Endothelial cell of umbilical vein (primary cell): ENCODE measurements at regions not wholly inside any gene's neighbourhood (a gene's known extent, or its start where the extent isn't known, plus 50 kb on each side); places are given as distances from the start of the nearest gene placed in this dataset.

Experiments
- BruUV-seq: library from RNA; stranded (reverse); fragments of 400-500 nt; replicated peaks from 2 replicates; lab custom pipeline; 2021; lab: Mats Ljungman, UMichigan
- CTCF ChIA-PET: fragments of 300-600, 350-600 bp; sonication (Branson Sonifier 250); formaldehyde crosslinking; loops from one replicate; lab custom pipeline; 2021; ENCODE audit warnings: antibody characterized with exemption, inconsistent platforms; lab: Charles Lee
- POLR2A ChIA-PET: fragments of 300-600, 350-600 bp; sonication (Branson Sonifier 250); formaldehyde crosslinking; loops from one replicate; lab custom pipeline; 2021; ENCODE audit warnings: antibody characterized with exemption, inconsistent platforms; lab: Charles Lee
- DNase-seq: peaks from one replicate; pipeline ENCODE4 v3.0.0-alpha.2; 2011; ENCODE audit warnings: low read depth, low spot score
- FAIRE-seq: peaks from 2 replicates; lab custom pipeline; 2011; peaks lifted over from hg19 to GRCh38; lab: Jason Lieb, UNC
- H2AFZ ChIP-seq: 2 replicates; pipeline ENCODE4 v1.6.0; 2012; ENCODE audit warnings: low read depth, low read length, control low read depth, inconsistent platforms
- H3K27ac ChIP-seq: 2 replicates; pipeline ENCODE4 v1.5.1; 2011; ENCODE audit warnings: low read depth, mild to moderate bottlenecking, control low read depth, low read length, moderate library complexity; ENCODE audit not compliant: insufficient read depth
- H3K27me3 ChIP-seq, 2 experiments: 2 replicates each; pipeline versions ENCODE4 v1.6.0 to v1.6.1; 2011; ENCODE audit warnings: low read length in 2 of 2, mixed read lengths in 1 of 2; ENCODE audit not compliant: control insufficient read depth in 2 of 2, insufficient read depth in 2 of 2
- H3K36me3 ChIP-seq, 2 experiments: 2 replicates in 1 of 2; 3 replicates in 1 of 2; pipeline ENCODE4 v1.5.1; 2011; ENCODE audit warnings: low read length in 2 of 2, mild to moderate bottlenecking in 1 of 2, moderate library complexity in 1 of 2; ENCODE audit not compliant: control insufficient read depth in 2 of 2, insufficient read depth in 2 of 2; ENCODE audit errors: extremely low read depth in 1 of 2
- H3K4me1 ChIP-seq: 3 replicates; pipeline ENCODE4 v1.5.1; 2011; ENCODE audit warnings: mild to moderate bottlenecking, low read length; ENCODE audit not compliant: control insufficient read depth, insufficient read depth; ENCODE audit errors: extremely low read depth
- H3K4me2 ChIP-seq: 2 replicates; pipeline ENCODE4 v1.6.1; 2011; ENCODE audit warnings: low read length, control low read depth, mixed read lengths; ENCODE audit not compliant: insufficient read depth
- H3K4me3 ChIP-seq, 3 experiments: fragments of 200-600 bp in 1 of 3; sonication (generic), shearing (Covaris generic) in 1 of 3; replicated peaks in 1 of 3; 2 replicates each; pipeline ENCODE4 v1.5.1; 2011 to 2016; ENCODE audit warnings: control low read depth in 3 of 3, low read length in 3 of 3, mild to moderate bottlenecking in 2 of 3, inconsistent platforms in 1 of 3, low read depth in 1 of 3, moderate library complexity in 1 of 3; ENCODE audit not compliant: insufficient read depth in 1 of 3
- H3K79me2 ChIP-seq: 2 replicates; pipeline ENCODE4 v1.6.0; 2012; ENCODE audit warnings: low read length, inconsistent platforms; ENCODE audit not compliant: control insufficient read depth, insufficient read depth
- H3K9ac ChIP-seq: replicated peaks from 2 replicates; pipeline ENCODE3; 2011; ENCODE audit warnings: low read length, control low read depth; ENCODE audit not compliant: insufficient read depth; ENCODE audit errors: extremely low read depth
- H3K9me1 ChIP-seq: replicated peaks from 3 replicates; pipeline ENCODE4 v1.6.0; 2011; ENCODE audit warnings: mild to moderate bottlenecking, low read length; ENCODE audit not compliant: control insufficient read depth, insufficient read depth; ENCODE audit errors: extremely low read depth
- H3K9me3 ChIP-seq: replicated peaks from 2 replicates; pipeline ENCODE4 v1.5.1; 2012; ENCODE audit warnings: low read length, inconsistent platforms; ENCODE audit not compliant: control insufficient read depth, insufficient read depth
- H4K20me1 ChIP-seq: replicated peaks from 2 replicates; pipeline ENCODE3; 2011; ENCODE audit warnings: mild to moderate bottlenecking, low read length; ENCODE audit not compliant: control insufficient read depth, insufficient read depth; ENCODE audit errors: extremely low read depth
- CTCF ChIP-seq, 2 donors: IDR thresholded peaks; 1 replicate in 1 of 2; 2 replicates in 1 of 2; pipeline ENCODE4 v1.5.1; 2011; ENCODE audit warnings: low read length in 2 of 2, mild to moderate bottlenecking in 2 of 2, moderate library complexity in 2 of 2, control low read depth in 1 of 2, inconsistent platforms in 1 of 2, low read depth in 1 of 2; ENCODE audit not compliant: insufficient read depth in 1 of 2; ENCODE audit errors: extremely low read depth in 1 of 2
- EZH2 ChIP-seq: IDR thresholded peaks from 2 replicates; pipeline ENCODE4 v1.6.1; 2012; ENCODE audit warnings: borderline replicate concordance, low read depth, mild to moderate bottlenecking, moderate library complexity, low read length, inconsistent platforms; ENCODE audit not compliant: severe bottlenecking
- FOS ChIP-seq: IDR thresholded peaks from 2 replicates; pipeline ENCODE4 v1.6.1; 2011; ENCODE audit warnings: mild to moderate bottlenecking, low read length, moderate library complexity, borderline replicate concordance; ENCODE audit not compliant: insufficient read depth
- GATA2 ChIP-seq: IDR thresholded peaks from 2 replicates; pipeline ENCODE4 v1.7.0; 2011; ENCODE audit warnings: low read depth, mild to moderate bottlenecking, moderate library complexity, mixed read lengths, low read length; ENCODE audit not compliant: insufficient read length, insufficient read depth
- JUN ChIP-seq: IDR thresholded peaks from 2 replicates; pipeline ENCODE4 v1.6.1; 2011; ENCODE audit warnings: borderline replicate concordance, low read depth; ENCODE audit not compliant: insufficient read length, insufficient read depth
- MAX ChIP-seq: IDR thresholded peaks from 2 replicates; pipeline ENCODE4 v1.6.1; 2011; ENCODE audit not compliant: insufficient read depth, insufficient read length
- MYC ChIP-seq: IDR thresholded peaks from one replicate; pipeline ENCODE4 v1.6.1; 2011; ENCODE audit warnings: mild to moderate bottlenecking, low read depth, low read length
- POLR2A ChIP-seq: IDR thresholded peaks from 2 replicates; pipeline ENCODE4 v1.6.1; 2012; ENCODE audit warnings: low read depth, mild to moderate bottlenecking, control low read depth, low read length
- POLR2AphosphoS5 ChIP-seq: IDR thresholded peaks from 2 replicates; pipeline ENCODE4 v1.6.1; 2012; ENCODE audit warnings: low read depth, mild to moderate bottlenecking, control low read depth, low read length, moderate library complexity; ENCODE audit not compliant: insufficient read depth
- dilution Hi-C: fragments of 300-500 bp; cut with MboI; formaldehyde crosslinking; loops from one replicate; pipeline ENCODE4 v1.15.0; 2019; ENCODE audit warnings: low sequenced_read_pairs; ENCODE audit not compliant: extremely low pct_ligation_motif_present
- intact Hi-C: fragments of 100-400 bp; cut with micrococcal nuclease; formaldehyde crosslinking; loops from one replicate; pipeline ENCODE4 v1.10.0; 2022

- Histone ChIP-seq H3K9ac (no peak overlapping the region), H3K27me3 (peaks cover 5 to 14% of the 10 kb centered on the region in 2 experiments), H3K36me3 (no peaks in the 10 kb centered on the region), H3K9me3 (no peaks in the 10 kb centered on the region), H3K27ac (no peak overlapping the region), H3K4me1 (no peaks in the 10 kb centered on the region), H2AFZ (no peak overlapping the region), H3K9me1 (no peaks in the 10 kb centered on the region), H3K4me2 (no peak overlapping the region), H3K79me2 (no peaks in the 10 kb centered on the region), H4K20me1 (no peaks in the 10 kb centered on the region), H3K4me3 (no peak overlapping the region)
- dilution Hi-C loops, result no loop called here
- POLR2A ChIA-PET, result no interaction called here
- CTCF ChIA-PET, result interaction anchor here (0.9 to 1.6 kb wide), 3 partner anchors 12 to 486 kb away, joined by 3 to 6 read pairs (median 4); no protein-coding TSS in a partner anchor
- FAIRE-seq (no peak), DNase-seq (no peak)
- TF ChIP-seq POLR2A, result no peak
- TF ChIP-seq JUN, result no peak
- no peak for TF ChIP-seq EZH2
- TF ChIP-seq MYC, result no peak
- no peak for TF ChIP-seq POLR2AphosphoS5
- TF ChIP-seq CTCF (IDR thresholded peaks at IDR 0.05; ENCODE audit: extremely low read depth in 1 of 2, insufficient read depth in 1 of 2, low read depth in 1 of 2, low read length in 2 of 2), result no peak
- no peak for TF ChIP-seq MAX
- TF ChIP-seq FOS, result no peak
- no peak for TF ChIP-seq GATA2
- intact Hi-C loops, result no loop called here
- no TSS peak for BruUV-seq
Measured at GRCh38 chr4:53748328-53748772, 157.1 kb upstream of the LNX1 start.
